AG10803 (cell line): ENCODE measurements at regions not wholly inside any gene's neighbourhood (a gene's known extent, or its start where the extent isn't known, plus 50 kb on each side); places are given as distances from the start of the nearest gene placed in this dataset.

ENCODE experiments used
- DNase-seq: peaks from one replicate; pipeline ENCODE4 v3.0.0; 2010; ENCODE audit warnings: low read depth
- H3K4me3 ChIP-seq: 2 replicates; pipeline ENCODE4 v1.5.1; 2011; ENCODE audit warnings: mild to moderate bottlenecking, low read length, control low read depth
- CTCF ChIP-seq: conservative IDR thresholded peaks from 2 replicates; pipeline ENCODE4 v1.5.1; 2011; ENCODE audit warnings: mild to moderate bottlenecking, low read length, control low read depth, inconsistent platforms

DNA sequence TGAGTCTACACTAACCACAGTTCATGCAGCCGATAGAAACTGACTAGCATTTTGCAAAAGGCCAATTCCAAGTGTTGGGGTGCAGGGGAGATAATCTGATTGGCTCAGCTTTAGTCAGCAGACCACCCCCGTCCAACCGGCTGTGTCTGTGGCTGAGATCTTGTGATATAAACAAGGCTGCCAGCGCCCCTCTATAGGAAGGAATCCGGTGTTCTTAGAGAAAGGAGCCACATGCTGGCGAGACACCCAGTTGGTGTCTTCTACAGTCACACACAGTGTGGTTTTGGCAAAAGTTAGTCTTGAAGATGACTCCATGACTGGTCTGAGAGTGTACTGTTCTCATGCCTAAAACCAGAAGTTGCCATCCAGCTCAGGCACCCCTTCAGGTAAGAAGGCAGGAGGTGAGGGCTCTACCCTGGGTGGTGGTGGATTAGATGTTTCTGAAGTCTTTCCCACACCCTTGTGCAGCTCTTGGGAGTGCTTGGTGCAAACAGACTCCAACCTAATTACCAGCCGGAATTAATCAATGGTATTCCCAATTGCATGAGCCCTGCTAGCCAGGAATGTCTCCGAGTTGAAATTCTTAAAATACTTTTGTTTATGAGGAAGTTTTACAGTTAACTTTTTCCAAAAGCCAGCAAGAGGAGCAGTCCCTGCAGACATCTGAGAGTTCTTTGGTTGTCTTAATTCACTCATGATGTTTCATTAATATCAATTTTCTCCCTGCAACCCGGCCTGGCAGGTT lies 172.3 kb upstream of the IRX6 start:
- no peak overlapping the region for H3K4me3 ChIP-seq
- peak; percentile 59 for DNase-seq
- 0 out of 2 replicates have a peak, but pooled peaks have one; percentile 10 for TF ChIP-seq CTCF

DNA sequence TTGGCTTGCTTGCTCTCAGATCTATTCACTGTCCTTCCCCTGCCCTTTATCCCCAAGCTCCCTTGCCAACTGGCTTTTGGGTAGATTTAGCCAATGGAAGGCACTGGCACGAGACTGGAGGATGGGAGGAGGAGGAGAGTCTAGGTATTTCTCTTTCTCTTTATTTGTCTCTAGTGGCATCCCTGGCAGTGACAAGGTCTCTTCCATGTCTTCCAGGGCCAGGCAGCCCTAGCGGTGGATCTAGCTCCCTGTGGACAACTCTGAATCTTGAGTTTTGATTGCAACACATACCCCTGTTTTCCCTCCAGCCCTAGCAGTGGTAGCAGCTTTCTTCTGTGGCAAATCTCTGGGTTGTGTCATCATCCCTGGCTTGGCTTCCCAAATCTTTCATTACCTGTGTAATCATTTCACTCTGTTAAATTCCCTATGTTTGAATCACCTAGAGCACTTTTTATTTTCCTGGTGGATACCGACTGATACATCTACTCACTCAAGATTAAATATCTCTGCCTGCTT lies 171.1 kb upstream of the IRX6 start:
- TF ChIP-seq CTCF = peak; percentile 24; the same call in 1 of the 2 replicates
- H3K4me3 ChIP-seq = no peak overlapping the region
- DNase-seq = peak; percentile 53

- no peak overlapping the region for H3K4me3 ChIP-seq
- no peak for TF ChIP-seq CTCF
- DNase-seq = no peak
Observed at GRCh38 chr16:55154262-55154661, 169.7 kb upstream of the IRX6 start.

GRCh38 chr16:55154956-55155355 lies 169.0 kb upstream of the IRX6 start:
- no peak for TF ChIP-seq CTCF
- no peak for DNase-seq
- no peak overlapping the region for H3K4me3 ChIP-seq

DNA sequence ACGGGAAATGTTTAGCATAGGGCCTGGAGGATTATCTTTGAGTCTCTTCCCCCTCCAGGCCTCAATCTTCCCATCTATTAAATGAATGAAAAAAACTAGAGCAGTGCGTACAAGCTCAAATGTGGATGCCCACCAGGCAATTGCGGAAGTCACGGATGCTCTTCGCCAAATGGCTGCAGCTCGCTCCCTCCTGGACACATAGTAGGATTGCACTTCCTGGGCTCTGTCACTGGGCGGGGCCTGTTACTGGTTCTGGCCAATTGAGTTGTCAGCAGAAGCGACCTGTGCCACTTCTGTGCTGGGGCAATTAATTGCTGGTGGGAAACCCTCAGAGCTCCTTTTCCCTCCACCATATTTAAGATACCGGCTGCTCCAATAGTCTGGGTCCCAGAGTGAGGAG lies 168.2 kb upstream of the IRX6 start:
- TF ChIP-seq CTCF = no peak
- no peak overlapping the region for H3K4me3 ChIP-seq
- DNase-seq = no peak

DNA sequence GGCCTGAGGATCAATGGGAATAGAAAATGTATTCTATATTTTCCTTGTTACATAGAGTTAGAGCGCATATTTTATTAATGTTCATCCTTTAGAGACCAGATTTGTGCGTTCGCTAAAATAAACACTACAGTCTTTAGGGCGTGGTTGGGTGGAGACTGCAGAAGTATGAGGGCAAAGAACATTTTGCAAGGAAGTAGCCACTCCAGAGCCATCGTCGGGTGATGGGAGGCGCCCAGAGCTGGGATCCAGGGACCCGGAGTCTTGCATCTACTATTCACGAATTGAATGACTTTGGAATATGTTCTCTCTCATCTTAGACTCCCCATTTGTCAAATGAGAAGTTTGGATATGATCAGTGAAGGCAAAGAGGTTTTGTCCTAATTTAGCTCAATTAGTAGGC lies 154.2 kb upstream of the IRX6 start:
- no peak overlapping the region for H3K4me3 ChIP-seq
- no peak for DNase-seq
- TF ChIP-seq CTCF = no peak

- H3K4me3 ChIP-seq = no peak overlapping the region
- no peak for DNase-seq
- no peak; the same call in 1 of the 2 replicates for TF ChIP-seq CTCF
Observed at GRCh38 chr16:55171241-55171640, 152.8 kb upstream of the IRX6 start.
